ENCODE measurements at regions not wholly inside any gene's neighbourhood (a gene's known extent, or its start where the extent isn't known, plus 50 kb on each side); places are given as distances from the start of the nearest gene placed in this dataset.
"Not testable (repeated sequence)": the region's sequence is repeated elsewhere in the genome, so short reads cannot be mapped to it uniquely, and the experiment has no call there.

GRCh38 chr10:23581906-23582450 is 143.1 kb downstream of the OTUD1 start:
- TF ChIP-seq, protein P1, sequence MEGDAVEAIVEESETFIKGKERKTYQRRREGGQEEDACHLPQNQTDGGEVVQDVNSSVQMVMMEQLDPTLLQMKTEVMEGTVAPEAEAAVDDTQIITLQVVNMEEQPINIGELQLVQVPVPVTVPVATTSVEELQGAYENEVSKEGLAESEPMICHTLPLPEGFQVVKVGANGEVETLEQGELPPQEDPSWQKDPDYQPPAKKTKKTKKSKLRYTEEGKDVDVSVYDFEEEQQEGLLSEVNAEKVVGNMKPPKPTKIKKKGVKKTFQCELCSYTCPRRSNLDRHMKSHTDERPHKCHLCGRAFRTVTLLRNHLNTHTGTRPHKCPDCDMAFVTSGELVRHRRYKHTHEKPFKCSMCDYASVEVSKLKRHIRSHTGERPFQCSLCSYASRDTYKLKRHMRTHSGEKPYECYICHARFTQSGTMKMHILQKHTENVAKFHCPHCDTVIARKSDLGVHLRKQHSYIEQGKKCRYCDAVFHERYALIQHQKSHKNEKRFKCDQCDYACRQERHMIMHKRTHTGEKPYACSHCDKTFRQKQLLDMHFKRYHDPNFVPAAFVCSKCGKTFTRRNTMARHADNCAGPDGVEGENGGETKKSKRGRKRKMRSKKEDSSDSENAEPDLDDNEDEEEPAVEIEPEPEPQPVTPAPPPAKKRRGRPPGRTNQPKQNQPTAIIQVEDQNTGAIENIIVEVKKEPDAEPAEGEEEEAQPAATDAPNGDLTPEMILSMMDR (IDR thresholded peaks at IDR 0.05; ENCODE audit: insufficient read depth, low read length, poor library complexity, severe bottlenecking), result no peak
- H3K4me3 ChIP-seq (replicated peaks; ENCODE audit: low read depth, low read length), result no peak overlapping the region
- H3K36me3 ChIP-seq (ENCODE audit: control insufficient read depth, insufficient read depth, low read length), result no peaks in the 10 kb centered on the region
- no peaks in the 10 kb centered on the region for H3K27me3 ChIP-seq (replicated peaks; ENCODE audit: control insufficient read depth, insufficient read depth, low read length)
- no peak for DNase-seq (ENCODE audit: extremely low read depth, insufficient read length)

DNA sequence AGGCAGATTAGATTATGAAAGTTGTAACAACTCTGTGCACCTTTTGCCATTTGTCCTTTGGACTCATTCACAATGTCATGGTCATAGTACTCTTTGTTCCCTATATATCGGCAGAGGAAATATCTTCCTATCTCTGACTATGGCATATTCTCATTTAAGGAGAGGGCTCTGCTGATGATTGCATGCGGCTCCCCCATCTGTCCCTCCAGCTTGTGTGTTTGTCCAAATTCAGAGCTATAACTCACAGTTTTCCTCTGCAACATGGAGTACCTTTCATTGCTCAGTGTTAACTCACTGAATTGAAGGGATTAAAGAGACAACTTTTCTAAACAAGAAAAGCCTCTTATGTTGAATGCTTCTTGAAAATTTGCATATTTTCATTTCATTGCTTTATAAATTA is 145.5 kb downstream of the OTUD1 start:
- no peaks in the 10 kb centered on the region for H3K27me3 ChIP-seq (replicated peaks; ENCODE audit: control insufficient read depth, insufficient read depth, low read length)
- TF ChIP-seq, protein P1 (IDR thresholded peaks at IDR 0.05; ENCODE audit: insufficient read depth, low read length, poor library complexity, severe bottlenecking), result no peak
- no peak for DNase-seq (ENCODE audit: extremely low read depth, insufficient read length)
- H3K4me3 ChIP-seq (replicated peaks; ENCODE audit: low read depth, low read length), result no peak overlapping the region
- H3K36me3 ChIP-seq (ENCODE audit: control insufficient read depth, insufficient read depth, low read length), result no peaks in the 10 kb centered on the region

DNA sequence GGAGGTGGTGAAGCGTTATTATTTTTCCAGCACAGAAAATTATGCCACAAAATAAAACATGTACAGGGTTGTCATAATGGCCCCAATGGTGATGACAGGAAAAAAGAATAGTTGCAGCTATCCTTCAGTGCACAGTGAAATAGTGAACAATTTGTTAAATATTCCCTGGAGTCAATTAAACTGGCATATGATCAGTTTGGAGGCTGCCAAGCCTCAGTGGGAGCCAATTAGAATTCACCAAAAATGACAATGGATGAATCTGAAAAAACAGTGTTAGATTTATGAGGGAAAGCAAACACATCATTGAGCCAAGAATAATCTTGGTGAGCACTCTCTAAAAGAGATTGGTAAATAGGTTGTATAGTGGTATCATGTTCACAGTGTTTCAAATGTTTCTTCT is 146.3 kb downstream of the OTUD1 start:
- TF ChIP-seq, protein P1 (IDR thresholded peaks at IDR 0.05; ENCODE audit: insufficient read depth, low read length, poor library complexity, severe bottlenecking), result no peak
- Histone ChIP-seq H3K4me3 (replicated peaks; ENCODE audit: low read depth, low read length) (no peak overlapping the region), H3K36me3 (ENCODE audit: control insufficient read depth, insufficient read depth, low read length) (no peaks in the 10 kb centered on the region), H3K27me3 (replicated peaks; ENCODE audit: control insufficient read depth, insufficient read depth, low read length) (no peaks in the 10 kb centered on the region)
- no peak for DNase-seq (ENCODE audit: extremely low read depth, insufficient read length)

DNA sequence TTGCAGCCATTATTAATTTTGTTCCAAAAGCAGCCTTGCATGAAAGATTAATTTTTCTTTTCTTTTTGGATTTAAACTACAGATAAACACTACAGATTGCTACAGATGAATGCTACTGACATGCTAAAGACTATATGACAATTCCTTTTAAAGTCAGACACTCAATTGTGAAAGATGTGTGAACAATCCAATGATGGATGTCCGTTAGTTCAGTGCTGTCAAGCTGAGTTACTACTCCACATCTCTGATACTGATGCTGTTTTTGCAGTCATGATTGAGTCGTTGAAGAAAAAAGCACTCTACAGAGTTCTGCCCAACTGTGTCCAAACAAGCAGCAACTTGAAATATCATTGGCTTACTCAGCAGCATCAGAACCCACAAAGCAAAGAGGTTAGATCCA is 146.8 kb downstream of the OTUD1 start:
- DNase-seq (ENCODE audit: extremely low read depth, insufficient read length), result no peak
- Histone ChIP-seq H3K27me3 (replicated peaks; ENCODE audit: control insufficient read depth, insufficient read depth, low read length) (no peaks in the 10 kb centered on the region), H3K4me3 (replicated peaks; ENCODE audit: low read depth, low read length) (no peak overlapping the region), H3K36me3 (ENCODE audit: control insufficient read depth, insufficient read depth, low read length) (no peaks in the 10 kb centered on the region)
- TF ChIP-seq, protein P1 (IDR thresholded peaks at IDR 0.05; ENCODE audit: insufficient read depth, low read length, poor library complexity, severe bottlenecking), result no peak

DNA sequence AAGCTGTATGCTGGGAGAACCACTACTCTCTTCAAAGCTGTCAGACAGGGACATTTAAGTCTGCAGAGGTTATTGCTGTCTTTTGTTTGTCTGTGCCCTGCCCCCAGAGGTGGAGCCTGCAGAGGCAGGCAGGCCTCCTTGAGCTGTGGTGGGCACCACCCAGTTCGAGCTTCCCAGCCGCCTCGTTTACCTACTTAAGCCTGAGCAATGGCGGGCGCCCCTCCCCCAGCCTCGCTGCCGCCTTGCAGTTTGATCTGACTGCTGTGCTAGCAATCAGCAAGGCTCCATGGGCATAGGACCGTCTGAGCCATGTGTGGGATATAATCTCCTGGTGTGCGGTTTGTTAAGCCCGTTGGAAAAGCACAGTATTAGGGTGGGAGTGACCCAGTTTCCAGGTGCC is 156.4 kb downstream of the OTUD1 start:
- not testable (repeated sequence) for H3K36me3 ChIP-seq (ENCODE audit: control insufficient read depth, insufficient read depth, low read length); H3K27me3 ChIP-seq (replicated peaks; ENCODE audit: control insufficient read depth, insufficient read depth, low read length); DNase-seq (ENCODE audit: extremely low read depth, insufficient read length); H3K4me3 ChIP-seq (replicated peaks; ENCODE audit: low read depth, low read length)

GRCh38 chr10:23604613-23605012 is 165.7 kb downstream of the OTUD1 start:
- H3K36me3 ChIP-seq (ENCODE audit: control insufficient read depth, insufficient read depth, low read length), result no peaks in the 10 kb centered on the region
- H3K27me3 ChIP-seq (replicated peaks; ENCODE audit: control insufficient read depth, insufficient read depth, low read length), result no peaks in the 10 kb centered on the region
- no peak overlapping the region for H3K4me3 ChIP-seq (replicated peaks; ENCODE audit: low read depth, low read length)
- TF ChIP-seq, protein P1 (IDR thresholded peaks at IDR 0.05; ENCODE audit: insufficient read depth, low read length, poor library complexity, severe bottlenecking), result no peak
- DNase-seq (ENCODE audit: extremely low read depth, insufficient read length), result no peak
